HEK293 (cell line): ENCODE measurements at regions not wholly inside any gene's neighbourhood (a gene's known extent, or its start where the extent isn't known, plus 50 kb on each side); places are given as distances from the start of the nearest gene placed in this dataset.

Experiments used
- CTCF ChIA-PET: fragments of 350-600 bp; formaldehyde crosslinking; extraction: SDS; loops from one replicate; lab custom pipeline; 2021; ENCODE audit warnings: antibody characterized with exemption; lab: Yijun Ruan, JAX
- POLR2A ChIA-PET: fragments of 300-600 bp; formaldehyde crosslinking; extraction: SDS; loops from one replicate; lab custom pipeline; 2020; ENCODE audit warnings: antibody characterized with exemption, inconsistent platforms; lab: Yijun Ruan, JAX
- H3K27ac ChIP-seq: fragments of 200-500 bp; sonication (Bioruptor generic); 2 replicates; pipeline ENCODE4 v1.5.1; 2014; ENCODE audit warnings: low read depth, low read length, control low read depth, inconsistent platforms; ENCODE audit errors: extremely low read depth
- H3K36me3 ChIP-seq, 2 experiments: fragments of 200-500 bp in 1 of 2; sonication (Bioruptor generic) in 1 of 2; 1 replicate in 1 of 2; 2 replicates in 1 of 2; pipeline ENCODE4 v1.5.1; 2014 to 2017; ENCODE audit warnings: inconsistent platforms in 2 of 2, low read length in 2 of 2; ENCODE audit not compliant: control insufficient read depth in 2 of 2, insufficient read depth in 1 of 2
- H3K4me1 ChIP-seq: fragments of 200-500 bp; sonication (Bioruptor generic); 2 replicates; pipeline ENCODE4 v1.5.1; 2014; ENCODE audit warnings: mild to moderate bottlenecking, low read length, inconsistent platforms; ENCODE audit not compliant: control insufficient read depth, insufficient read depth
- H3K4me3 ChIP-seq: 2 replicates; pipeline ENCODE4 v1.5.1; 2011; ENCODE audit warnings: low read depth, mild to moderate bottlenecking, control low read depth, low read length, moderate library complexity
- H3K9me3 ChIP-seq: fragments of 200-500 bp; sonication (Bioruptor generic); 2 replicates; pipeline ENCODE4 v1.5.1; 2014; ENCODE audit warnings: low read depth, low read length, inconsistent platforms; ENCODE audit not compliant: control insufficient read depth, insufficient read depth
- KLF9 ChIP-seq: fragments of 450-650 bp; formaldehyde crosslinking; IDR thresholded peaks from 2 replicates; pipeline ENCODE4 v1.5.1; 2016; ENCODE audit warnings: missing biosample characterization, missing genetic modification characterization, low read depth
- PRDM1 ChIP-seq: fragments of 450-650 bp; formaldehyde crosslinking; IDR thresholded peaks from 2 replicates; pipeline ENCODE4; 2016; ENCODE audit warnings: missing biosample characterization, missing genetic modification characterization
- SP3 ChIP-seq: fragments of 450-650 bp; formaldehyde crosslinking; IDR thresholded peaks from 2 replicates; pipeline ENCODE4 v1.5.1; 2016; ENCODE audit warnings: missing biosample characterization, missing genetic modification characterization
- TCF7L2 ChIP-seq: IDR thresholded peaks from 2 replicates; pipeline ENCODE4 v1.6.1; 2011; ENCODE audit warnings: low read depth, mild to moderate bottlenecking, inconsistent platforms, low read length, moderate library complexity, borderline replicate concordance
- ZBTB49 ChIP-seq: fragments of 450-650 bp; formaldehyde crosslinking; IDR thresholded peaks from 2 replicates; pipeline ENCODE4 v1.5.1; 2016; ENCODE audit warnings: missing biosample characterization, missing genetic modification characterization, low read depth
- ZBTB8A ChIP-seq: fragments of 450-650 bp; formaldehyde crosslinking; IDR thresholded peaks from 2 replicates; pipeline ENCODE4 v1.5.1; 2016; ENCODE audit warnings: missing biosample characterization, missing genetic modification characterization
- ZNF155 ChIP-seq: fragments of 450-650 bp; formaldehyde crosslinking; IDR thresholded peaks from 2 replicates; pipeline ENCODE4 v1.5.1; 2016; ENCODE audit warnings: missing biosample characterization, missing genetic modification characterization
- ZNF292 ChIP-seq: fragments of 450-650 bp; formaldehyde crosslinking; IDR thresholded peaks from 2 replicates; pipeline ENCODE4 v1.5.1; 2016; ENCODE audit warnings: low read depth, missing biosample characterization, missing genetic modification characterization, borderline replicate concordance
- ZNF324 ChIP-seq: fragments of 450-650 bp; formaldehyde crosslinking; IDR thresholded peaks from 2 replicates; pipeline ENCODE4 v1.5.1; 2016; ENCODE audit warnings: missing biosample characterization, missing genetic modification characterization
- ZNF398 ChIP-seq: fragments of 450-650 bp; formaldehyde crosslinking; IDR thresholded peaks from 2 replicates; pipeline ENCODE4 v1.5.1; 2017; ENCODE audit warnings: missing biosample characterization, missing genetic modification characterization
- ZNF600 ChIP-seq: fragments of 450-650 bp; formaldehyde crosslinking; IDR thresholded peaks from 2 replicates; pipeline ENCODE4 v1.5.1; 2016; ENCODE audit warnings: missing biosample characterization, missing genetic modification characterization
- ZNF76 ChIP-seq: fragments of 450-650 bp; formaldehyde crosslinking; IDR thresholded peaks from 2 replicates; pipeline ENCODE4; 2016; ENCODE audit warnings: low read depth, missing biosample characterization, missing genetic modification characterization, borderline replicate concordance
- TF ChIP-seq, protein P1 (sequence below): fragments of 450-650 bp; formaldehyde crosslinking; IDR thresholded peaks from 2 replicates; pipeline ENCODE4 v1.5.1; 2017; ENCODE audit warnings: missing biosample characterization, mild to moderate bottlenecking, missing genetic modification characterization, moderate library complexity
- TF ChIP-seq, protein P2 (sequence below): fragments of 450-650 bp; formaldehyde crosslinking; IDR thresholded peaks from 2 replicates; pipeline ENCODE4 v1.5.1; 2016; ENCODE audit warnings: missing biosample characterization, missing genetic modification characterization
- TF ChIP-seq, protein P3 (sequence below): fragments of 450-650 bp; formaldehyde crosslinking; IDR thresholded peaks from 2 replicates; pipeline ENCODE4 v1.5.1; 2016; ENCODE audit warnings: missing biosample characterization, missing genetic modification characterization

DNA sequence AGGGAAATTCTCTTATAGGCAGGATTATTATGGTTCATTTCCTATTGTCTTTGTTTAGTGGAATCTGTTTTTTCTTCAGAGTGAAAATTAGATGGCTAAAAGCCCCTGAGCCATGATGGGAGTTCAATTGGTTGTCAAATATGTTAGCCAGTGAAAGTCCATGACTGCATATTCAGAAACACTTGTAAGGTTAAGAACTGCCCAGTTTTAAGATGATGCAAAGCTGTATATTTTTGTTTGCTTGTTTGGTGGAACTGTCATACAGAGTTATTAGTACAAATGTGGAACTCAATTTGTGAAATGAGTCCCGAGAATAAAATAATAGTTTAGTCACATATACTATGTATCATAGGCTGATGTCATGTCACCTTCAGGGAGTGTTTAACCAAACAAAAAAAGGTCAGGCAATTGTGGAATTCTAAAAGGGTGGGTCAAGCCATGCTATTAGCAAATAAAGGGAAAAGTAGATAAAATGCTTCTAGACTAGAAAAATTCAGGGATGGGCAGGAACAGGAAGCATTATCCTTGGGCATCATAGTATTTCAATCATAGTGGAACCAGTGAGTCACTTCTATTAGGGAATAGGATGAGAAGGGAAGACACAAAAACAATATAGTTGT lies 248.3 kb upstream of the SLITRK1 start:
- TF ChIP-seq ZBTB8A (no peak), ZNF398 (tag by site-specific recombination) (no peak), ZBTB49 (tag by site-specific recombination) (no peak)
- TF ChIP-seq, protein P1, sequence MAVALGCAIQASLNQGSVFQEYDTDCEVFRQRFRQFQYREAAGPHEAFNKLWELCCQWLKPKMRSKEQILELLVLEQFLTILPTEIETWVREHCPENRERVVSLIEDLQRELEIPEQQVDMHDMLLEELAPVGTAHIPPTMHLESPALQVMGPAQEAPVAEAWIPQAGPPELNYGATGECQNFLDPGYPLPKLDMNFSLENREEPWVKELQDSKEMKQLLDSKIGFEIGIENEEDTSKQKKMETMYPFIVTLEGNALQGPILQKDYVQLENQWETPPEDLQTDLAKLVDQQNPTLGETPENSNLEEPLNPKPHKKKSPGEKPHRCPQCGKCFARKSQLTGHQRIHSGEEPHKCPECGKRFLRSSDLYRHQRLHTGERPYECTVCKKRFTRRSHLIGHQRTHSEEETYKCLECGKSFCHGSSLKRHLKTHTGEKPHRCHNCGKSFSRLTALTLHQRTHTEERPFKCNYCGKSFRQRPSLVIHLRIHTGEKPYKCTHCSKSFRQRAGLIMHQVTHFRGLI, result no peak
- H3K4me3 ChIP-seq, result no peak overlapping the region
- no peaks in the 10 kb centered on the region for H3K36me3 ChIP-seq
- CTCF ChIA-PET, result no interaction called here
- H3K4me1 ChIP-seq, result no peaks in the 10 kb centered on the region
- POLR2A ChIA-PET, result no interaction called here
- no peaks in the 10 kb centered on the region for H3K9me3 ChIP-seq
- no peak overlapping the region for H3K27ac ChIP-seq

DNA sequence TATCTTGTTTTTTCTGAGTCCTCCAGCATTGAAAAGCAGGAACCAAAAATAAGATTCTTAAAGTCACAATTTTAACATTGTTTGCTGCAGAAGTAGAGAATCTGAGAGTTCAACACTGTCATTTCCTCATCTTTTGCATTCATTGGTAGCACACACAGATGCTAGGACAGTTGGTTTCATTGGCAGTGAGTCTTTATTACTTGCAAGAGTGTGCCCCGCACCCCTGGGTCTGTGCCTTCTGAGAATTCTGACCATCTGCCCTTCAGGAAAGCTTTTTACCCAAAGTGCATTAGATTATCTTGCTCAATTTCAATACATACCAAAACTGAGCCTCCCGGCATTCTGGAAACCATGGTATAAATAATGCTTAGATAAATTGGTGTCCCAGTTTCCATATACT lies 247.7 kb upstream of the SLITRK1 start:
- H3K9me3 ChIP-seq, result no peaks in the 10 kb centered on the region
- ChIA-PET CTCF (no interaction called here), POLR2A (no interaction called here)
- no peaks in the 10 kb centered on the region for H3K36me3 ChIP-seq
- TF ChIP-seq, protein P2, sequence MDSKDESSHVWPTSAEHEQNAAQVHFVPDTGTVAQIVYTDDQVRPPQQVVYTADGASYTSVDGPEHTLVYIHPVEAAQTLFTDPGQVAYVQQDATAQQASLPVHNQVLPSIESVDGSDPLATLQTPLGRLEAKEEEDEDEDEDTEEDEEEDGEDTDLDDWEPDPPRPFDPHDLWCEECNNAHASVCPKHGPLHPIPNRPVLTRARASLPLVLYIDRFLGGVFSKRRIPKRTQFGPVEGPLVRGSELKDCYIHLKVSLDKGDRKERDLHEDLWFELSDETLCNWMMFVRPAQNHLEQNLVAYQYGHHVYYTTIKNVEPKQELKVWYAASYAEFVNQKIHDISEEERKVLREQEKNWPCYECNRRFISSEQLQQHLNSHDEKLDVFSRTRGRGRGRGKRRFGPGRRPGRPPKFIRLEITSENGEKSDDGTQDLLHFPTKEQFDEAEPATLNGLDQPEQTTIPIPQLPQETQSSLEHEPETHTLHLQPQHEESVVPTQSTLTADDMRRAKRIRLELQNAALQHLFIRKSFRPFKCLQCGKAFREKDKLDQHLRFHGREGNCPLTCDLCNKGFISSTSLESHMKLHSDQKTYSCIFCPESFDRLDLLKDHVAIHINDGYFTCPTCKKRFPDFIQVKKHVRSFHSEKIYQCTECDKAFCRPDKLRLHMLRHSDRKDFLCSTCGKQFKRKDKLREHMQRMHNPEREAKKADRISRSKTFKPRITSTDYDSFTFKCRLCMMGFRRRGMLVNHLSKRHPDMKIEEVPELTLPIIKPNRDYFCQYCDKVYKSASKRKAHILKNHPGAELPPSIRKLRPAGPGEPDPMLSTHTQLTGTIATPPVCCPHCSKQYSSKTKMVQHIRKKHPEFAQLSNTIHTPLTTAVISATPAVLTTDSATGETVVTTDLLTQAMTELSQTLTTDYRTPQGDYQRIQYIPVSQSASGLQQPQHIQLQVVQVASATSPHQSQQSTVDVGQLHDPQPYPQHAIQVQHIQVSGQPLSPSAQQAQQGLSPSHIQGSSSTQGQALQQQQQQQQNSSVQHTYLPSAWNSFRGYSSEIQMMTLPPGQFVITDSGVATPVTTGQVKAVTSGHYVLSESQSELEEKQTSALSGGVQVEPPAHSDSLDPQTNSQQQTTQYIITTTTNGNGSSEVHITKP (tag by site-specific recombination), result no peak
- TF ChIP-seq ZNF324 (tag by site-specific recombination) (no peak), ZNF600 (no peak), ZNF292 (tag by site-specific recombination) (no peak), ZNF76 (tag by site-specific recombination) (no peak), ZNF155 (tag by site-specific recombination) (no peak), PRDM1 (no peak), KLF9 (tag by site-specific recombination) (no peak), SP3 (tag by site-specific recombination) (no peak), TCF7L2 (no peak)
- TF ChIP-seq, protein P3, sequence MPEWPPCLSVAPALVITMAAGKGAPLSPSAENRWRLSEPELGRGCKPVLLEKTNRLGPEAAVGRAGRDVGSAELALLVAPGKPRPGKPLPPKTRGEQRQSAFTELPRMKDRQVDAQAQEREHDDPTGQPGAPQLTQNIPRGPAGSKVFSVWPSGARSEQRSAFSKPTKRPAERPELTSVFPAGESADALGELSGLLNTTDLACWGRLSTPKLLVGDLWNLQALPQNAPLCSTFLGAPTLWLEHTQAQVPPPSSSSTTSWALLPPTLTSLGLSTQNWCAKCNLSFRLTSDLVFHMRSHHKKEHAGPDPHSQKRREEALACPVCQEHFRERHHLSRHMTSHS, result no peak
- no peak overlapping the region for H3K27ac ChIP-seq
- no peaks in the 10 kb centered on the region for H3K4me1 ChIP-seq
- no peak overlapping the region for H3K4me3 ChIP-seq
